GM19397 (cell line): ENCODE measurements at regions not wholly inside any gene's neighbourhood (a gene's known extent, or its start where the extent isn't known, plus 50 kb on each side); places are given as distances from the start of the nearest gene placed in this dataset.
"Not testable (repeated sequence)": the region's sequence is repeated elsewhere in the genome, so short reads cannot be mapped to it uniquely, and the experiment has no call there.

Experiments used
- ATAC-seq: cut with Tn5 transposase; IDR thresholded peaks from one replicate; pipeline ENCODE4 v1.9.1; 2021; ENCODE audit warnings: mild to moderate bottlenecking, moderate library complexity; ENCODE audit not compliant: unreplicated experiment

DNA sequence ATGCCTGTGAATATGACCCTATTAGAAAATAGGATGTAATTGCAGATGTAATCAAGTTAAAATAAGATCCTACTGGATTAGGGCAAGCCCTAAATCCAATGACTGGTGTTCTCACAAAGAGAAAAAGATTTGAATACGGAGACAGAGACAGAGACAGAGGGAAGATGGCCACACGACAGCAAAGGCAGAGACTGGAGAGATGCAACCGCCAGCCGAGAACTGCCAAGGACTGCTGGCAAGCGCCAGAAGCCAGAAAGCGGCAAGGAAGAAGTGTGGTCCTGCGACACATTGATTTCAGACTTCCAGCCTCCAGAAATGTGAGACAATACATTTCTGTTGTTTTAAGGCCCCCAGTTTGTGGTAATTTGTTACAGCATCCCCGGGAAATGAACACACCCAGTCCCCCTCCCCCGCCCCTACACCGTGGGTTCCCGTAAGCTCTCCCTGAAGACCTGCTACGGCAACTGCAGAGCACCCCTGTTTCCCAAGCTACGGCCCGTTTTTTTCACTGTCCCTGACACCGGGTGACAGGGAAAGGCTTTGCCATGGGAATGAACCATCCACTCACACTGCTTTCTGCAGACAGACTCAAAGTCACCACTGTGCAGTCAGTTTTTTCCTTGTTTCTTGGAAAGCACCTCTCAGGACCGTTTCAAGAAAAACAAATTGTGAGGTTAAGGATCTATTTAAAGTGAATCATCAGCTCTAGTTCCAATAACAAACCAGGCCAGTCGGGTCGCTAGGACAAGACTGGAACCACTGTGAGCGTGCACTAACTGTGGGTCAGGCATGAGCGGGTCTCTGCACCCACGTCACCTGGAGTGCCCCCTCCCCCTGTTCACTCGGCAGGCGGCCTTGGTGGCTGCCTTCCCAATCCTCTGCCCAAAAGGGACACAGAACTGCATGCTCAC lies 199.2 kb upstream of the IRF2BP2 start:
- peak; percentile 65 for ATAC-seq

DNA sequence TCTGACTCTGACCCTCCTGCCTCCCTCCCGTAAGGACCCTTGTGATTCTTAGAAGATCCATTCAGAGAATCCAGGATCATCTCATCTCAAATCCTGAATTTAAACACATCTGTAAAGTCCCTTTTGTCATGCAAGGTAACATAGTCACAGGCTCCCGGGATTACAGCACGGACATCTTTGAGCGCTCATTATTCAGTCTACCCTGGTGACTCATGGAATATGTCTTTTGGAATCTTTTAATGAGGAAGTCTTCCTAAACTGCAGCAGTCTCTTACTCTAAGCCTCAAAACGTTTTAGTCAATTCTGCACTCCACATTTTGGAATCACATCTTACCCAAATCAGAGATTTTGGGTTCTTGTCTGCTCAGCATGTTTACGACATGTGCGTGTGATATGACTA lies 198.5 kb upstream of the IRF2BP2 start:
- ATAC-seq, result not testable (repeated sequence)

DNA sequence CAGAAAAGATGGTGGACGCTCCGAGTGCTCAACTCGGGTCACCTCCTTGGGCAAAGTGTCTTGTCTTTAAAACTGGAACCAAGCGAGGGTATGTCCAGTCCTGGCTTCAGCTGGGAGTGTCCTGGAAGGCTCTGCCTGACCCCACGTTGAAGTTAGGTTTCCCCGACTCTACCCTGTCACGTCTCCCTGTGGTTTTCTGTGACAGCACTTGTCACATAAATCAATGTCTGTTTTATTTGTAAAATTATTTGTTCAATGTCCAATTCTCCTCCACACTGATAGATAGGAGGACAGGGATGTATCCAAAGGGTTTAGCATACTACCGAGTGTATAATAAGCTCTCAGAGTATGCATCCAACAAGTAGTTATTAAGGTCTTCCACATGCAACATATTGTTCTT lies 197.7 kb upstream of the IRF2BP2 start:
- ATAC-seq, result not testable (repeated sequence)

DNA sequence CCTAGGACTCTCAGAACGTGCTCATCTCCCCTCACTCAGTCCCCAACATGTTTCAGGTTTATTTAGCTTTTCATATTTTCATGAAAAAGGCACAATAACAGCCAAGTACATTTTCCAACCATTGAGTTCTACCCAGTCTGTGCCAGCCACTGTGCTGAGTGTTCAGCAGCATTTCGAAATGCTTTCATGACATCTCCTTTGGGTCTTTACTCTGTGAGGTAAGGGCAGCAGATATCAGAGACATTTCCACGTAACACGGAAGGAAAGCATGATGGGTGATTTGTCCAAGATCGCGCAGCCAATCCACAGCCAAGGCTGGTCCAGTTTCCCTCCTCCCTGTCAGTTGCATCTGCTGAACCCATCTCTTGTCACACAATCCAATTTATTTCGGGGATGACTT lies 192.6 kb upstream of the IRF2BP2 start:
- ATAC-seq, result not testable (repeated sequence)

DNA sequence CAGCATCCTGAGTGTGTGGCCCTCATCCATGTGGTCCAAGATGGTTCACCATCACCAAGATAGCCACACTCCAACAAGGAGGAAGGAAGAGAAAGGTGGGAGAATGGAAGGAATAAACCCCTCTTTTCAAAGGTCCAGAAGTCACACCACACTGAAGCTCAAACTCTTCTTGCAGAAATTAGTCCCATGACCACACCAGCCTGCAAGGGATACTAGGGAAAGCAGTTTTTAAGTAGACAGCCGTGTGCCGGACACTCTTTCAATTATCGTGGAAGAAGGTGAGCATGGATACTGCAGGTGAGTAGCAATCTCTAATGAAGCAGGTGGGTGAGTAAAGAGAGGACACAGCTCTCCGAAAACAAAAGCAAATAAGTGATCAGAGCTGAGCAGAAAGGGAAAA lies 191.7 kb upstream of the IRF2BP2 start:
- ATAC-seq, result not testable (repeated sequence)

DNA sequence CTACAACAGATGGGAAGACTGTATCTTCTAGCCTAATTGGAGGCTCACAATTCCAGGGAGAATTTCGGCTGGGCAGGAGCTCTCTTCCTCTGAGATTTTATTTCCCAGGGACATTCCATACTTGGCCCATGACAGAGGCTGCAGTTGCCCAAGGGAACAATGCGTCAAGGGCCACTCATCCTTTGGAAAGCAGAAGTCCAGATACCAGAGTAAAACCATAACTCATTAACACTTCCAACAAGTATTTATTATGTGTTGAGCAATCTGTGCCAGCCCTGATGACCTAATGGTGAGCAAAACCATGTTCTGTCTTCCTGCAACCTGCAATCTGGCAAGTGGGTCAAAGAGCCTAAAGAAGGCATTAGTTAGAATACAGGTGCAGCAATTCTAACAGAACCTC lies 191.2 kb upstream of the IRF2BP2 start:
- not testable (repeated sequence) for ATAC-seq

DNA sequence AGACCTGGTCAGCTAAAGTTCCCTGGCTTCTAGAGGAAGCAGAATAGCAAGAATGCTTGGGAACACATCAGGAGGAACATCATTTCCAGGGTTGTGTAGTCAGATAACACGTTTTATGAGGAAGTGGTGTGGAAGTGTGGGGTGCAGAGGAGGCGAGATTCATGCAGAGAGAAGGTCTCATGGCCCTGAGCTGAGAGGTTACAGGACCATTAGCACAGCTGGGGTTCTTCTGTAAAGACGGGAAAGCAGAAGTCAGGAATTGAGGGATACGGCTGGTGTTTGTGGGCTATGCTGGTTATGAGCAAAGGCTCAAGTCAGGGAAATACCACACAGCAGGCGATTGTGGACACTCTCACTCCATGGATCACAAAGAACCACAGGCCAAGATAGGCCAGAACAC lies 190.6 kb upstream of the IRF2BP2 start:
- ATAC-seq, result not testable (repeated sequence)

DNA sequence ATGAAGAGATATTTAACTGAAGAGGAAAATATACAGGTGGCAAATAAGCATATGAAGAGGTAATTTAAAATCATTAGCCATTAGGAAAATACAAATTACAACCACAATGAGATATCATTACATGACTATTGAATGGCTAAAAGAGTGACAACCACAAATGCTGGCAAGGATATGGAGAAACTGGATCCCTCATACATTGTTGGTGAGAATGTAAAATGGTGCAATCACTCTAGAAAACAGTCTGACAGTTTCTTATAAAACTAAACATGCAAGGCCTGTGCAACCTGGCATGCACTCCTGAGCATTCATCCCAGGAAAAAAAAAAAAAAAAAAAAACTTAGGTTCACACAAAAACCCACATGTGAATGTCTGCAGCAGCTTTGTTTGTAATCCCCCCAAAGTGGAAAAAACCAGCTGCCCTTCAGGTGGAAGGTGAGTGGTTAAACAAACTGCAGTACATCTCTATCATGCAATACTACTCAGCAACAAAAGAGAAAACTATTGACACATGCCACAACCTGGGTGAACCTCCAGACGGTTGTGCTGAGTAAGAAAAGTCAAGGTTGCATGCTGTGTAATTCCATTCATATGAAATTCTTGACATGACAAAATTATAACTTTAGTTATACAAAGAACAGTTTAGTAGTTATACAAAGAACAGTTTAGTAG lies 189.2 kb upstream of the IRF2BP2 start:
- not testable (repeated sequence) for ATAC-seq

DNA sequence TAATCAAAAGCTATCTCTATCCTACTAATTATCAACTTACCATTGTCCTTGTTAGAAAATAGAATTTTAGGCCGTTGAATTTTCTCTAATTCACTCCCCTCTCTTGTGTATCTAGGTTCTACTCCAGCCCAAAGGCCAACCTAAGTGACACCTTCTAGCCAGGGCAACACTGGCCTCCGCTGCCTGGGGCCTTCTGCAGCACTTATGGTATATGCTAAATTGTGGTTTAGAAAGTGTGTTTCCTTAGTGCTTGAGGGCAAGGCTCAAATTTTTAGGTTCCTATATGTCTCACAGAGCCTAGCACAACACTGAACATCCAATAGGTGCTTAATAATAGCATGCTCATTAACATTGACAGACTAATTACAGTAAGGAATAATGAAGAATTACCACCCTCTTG lies 187.2 kb upstream of the IRF2BP2 start:
- not testable (repeated sequence) for ATAC-seq

DNA sequence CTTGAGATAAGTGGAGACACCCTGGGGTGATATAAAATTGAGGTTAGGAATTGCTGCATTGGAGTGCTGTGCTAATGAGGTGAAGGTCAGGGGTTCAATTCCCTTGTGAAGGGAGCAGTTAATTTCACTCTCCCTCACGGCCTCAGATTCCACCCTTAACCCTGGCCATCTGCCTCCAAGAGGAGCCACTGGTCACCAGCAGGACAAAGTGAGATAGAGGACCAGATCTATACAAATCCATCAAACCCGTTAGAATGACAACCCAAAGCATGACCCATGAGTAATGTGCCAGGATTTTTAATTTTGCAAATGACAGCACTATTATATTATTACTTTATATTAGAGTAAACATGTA lies 186.4 kb upstream of the IRF2BP2 start:
- ATAC-seq, result not testable (repeated sequence)

DNA sequence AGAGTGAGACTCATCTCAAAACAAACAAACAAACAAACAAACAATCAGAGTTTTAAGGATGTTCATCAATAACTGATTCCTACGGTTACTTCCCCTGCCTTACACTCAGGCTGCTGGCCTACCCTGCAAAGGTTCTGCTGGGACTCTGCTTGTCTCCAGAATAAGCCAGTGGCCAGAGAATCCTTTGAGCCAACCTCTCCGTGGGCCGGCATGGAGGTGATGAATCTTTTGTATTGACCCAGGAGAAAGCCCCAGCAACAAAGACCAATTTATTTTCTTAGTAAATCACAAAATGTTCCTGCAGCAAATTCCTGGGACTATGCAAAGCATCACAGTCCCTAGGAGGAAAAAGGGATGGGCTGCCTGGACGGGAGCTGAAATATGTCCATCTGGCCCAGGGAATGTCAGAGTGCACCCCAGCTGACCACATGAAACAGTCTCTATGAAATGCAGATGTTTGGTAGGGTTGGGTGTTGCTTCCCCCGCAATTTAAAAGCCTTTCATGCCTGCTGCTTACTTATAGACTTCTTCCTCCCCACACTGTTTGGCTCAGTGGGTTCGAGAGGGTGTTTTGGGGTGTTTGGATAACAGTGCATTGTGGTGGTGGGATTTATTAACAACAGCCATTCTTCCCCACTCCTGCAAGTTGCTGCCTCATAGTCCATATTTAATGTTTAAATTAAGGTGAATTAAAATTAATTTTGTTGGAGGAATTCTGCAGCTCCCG lies 185.9 kb upstream of the IRF2BP2 start:
- not testable (repeated sequence) for ATAC-seq

DNA sequence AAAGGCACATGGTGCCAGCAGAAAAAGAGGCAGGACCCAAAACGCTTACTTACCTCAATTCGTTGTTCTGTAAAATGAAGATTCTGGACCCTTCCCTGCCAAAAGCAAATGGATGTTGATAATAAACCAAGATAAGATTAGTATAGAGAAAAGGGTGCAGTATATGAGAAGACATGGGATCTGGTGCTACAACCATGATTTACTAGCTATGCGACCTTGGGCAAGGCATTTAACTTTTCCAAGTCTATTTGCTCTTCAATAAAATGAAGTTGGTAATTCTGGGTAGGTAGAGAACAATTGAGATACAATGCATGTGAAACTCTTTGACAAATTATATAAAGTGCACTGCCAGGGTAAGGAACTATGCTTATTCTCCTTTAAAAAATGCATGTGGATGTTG lies 185.0 kb upstream of the IRF2BP2 start:
- ATAC-seq, result not testable (repeated sequence)

DNA sequence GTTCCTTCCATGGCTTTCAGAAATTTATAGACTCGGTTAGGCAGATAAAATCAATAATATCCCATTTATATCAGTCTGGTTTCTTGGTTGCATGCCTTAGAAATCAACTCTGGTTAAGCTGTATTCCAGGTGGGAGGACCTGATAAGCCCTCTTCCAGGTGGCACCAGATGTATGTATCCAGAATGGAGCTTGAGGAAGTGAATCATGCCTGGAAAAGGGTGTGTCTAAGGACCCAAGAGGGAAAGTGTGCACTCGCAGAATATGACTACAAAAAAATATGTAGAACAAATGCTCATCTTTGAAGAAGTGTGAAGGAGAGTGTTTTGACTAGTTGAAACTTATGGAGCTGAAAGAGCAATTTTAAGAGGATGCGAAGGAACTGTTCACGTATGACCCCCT lies 184.5 kb upstream of the IRF2BP2 start:
- ATAC-seq, result not testable (repeated sequence)

DNA sequence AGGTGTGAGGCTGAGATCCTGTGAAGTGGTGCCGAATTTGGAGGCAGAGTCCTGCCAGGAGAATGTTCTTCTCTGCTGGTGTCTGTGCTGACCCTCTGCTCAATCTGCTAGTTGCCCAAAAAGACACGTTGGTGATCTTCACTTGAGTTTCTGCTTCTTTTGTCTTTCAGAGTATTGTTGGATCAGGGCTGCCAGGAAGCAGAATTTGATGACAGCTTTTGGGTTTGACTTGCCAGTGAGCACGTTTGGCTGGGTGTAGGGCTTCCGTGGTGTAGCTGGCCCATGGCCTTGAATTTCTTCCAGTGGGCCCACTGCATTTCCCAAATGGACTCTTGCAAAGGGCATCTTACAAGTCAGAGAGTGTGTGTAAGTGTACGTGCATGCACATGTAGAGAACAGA lies 183.9 kb upstream of the IRF2BP2 start:
- not testable (repeated sequence) for ATAC-seq

DNA sequence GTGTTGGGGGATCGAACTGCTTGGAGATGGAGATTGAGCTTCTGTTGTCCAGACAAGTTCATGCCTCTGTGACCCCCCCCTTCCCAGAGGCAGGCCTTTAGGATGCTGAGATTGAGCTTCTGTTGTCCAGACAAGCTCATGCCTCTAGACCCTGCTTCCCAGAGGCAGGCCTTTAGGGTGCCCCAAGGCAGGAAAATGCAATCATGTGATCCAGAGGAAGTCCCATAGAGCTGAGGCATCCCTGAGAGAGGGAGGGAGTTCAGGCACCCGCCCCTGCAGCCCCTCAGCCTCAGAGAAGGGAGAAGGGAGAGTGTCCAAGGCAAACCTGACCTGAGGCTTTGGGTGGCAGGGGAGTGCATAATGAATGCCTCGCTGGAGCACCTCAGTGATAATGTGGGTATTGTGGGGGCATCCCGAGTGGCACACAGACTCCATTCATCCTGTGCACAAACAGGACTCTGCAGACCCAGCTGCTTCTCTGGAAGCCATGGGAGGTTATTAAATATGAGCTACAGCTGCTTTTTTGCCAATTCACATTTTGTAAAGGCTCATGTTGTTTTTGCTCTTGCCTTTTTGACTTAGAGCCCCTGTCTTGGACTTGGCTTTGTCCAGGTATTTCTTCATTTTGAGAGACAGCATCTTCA lies 182.4 kb upstream of the IRF2BP2 start:
- ATAC-seq, result not testable (repeated sequence)

DNA sequence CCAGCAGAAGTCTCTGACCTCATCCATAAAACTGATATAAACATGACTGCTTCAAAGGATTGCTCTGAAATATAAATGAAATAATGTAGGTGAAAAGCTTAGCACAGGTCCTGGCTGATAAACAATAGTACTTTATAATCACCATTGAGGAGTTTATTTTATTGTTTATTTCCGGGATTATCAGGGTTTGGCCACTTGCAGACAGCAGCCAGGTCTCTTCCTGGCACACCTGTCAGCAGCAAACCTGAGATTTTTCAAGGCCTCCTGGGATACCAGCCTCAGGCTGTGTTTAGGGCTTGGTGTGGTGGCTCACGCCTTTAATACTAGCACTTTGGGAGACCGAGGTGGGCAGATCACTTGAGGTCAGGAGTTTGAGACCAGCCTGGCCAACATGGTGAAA lies 181.6 kb upstream of the IRF2BP2 start:
- not testable (repeated sequence) for ATAC-seq

DNA sequence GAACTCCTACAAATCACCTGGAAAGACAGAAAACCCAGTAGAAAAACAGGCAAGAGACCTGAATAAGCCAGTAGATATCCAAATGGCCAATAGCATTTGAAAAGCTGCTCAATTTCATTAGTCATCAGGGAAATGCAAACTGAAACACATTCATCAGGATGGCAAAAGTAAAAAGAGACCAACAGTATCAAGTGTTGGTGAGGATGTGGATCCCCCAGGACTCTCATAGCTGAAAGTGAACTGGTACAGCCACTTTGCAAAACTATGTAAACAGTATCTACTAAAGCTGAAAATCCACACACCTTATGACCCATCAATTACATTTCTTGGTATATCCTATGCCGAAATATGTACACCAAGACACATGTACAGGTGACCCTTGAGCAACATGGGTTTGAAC lies 180.4 kb upstream of the IRF2BP2 start:
- ATAC-seq, result not testable (repeated sequence)

DNA sequence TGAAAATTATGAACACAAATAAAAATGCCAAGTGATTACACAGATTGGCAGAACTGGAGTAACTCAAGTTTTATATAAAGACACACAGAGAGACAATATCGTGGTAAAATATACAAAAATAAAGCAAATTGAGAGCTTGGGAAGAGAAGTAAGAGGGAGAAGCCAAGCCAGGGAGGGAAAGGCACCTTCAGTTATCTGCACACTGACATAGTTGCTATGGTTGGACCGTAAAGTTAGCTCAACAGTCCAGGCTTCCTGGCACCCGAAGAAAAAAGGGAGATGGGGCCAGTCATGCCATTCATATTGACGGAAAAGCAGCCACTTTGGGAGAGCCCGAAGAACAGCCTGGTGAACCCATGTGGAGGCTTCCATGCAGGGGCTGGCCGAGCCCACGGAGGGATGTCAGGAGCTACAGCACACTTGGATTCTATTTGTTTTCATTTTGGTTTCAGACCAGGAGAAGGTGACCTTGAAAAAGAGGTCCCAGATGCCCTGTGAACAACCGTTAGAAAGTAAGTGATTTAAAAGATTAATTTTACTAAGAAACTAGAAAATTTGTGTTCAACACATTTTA lies 177.1 kb upstream of the IRF2BP2 start:
- not testable (repeated sequence) for ATAC-seq

DNA sequence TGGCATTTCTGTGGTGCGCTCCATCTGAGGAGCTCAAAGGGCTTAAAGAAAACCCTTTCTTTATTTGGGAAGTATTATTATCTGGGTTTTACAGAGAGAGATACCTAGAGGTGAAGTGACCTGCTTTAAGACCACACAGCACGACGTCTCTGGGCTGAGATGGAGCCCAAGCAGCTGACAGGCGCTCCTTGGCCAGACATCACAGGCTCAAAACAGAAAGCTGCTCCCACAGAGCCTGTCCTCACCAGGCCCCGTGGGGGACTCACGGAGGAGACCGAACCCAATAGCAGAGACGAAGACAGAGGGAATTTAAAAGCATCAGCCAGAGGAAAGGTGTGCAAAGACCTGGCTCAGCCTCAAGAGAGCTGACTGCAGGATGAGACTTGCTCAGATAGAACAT lies 175.9 kb upstream of the IRF2BP2 start:
- not testable (repeated sequence) for ATAC-seq

DNA sequence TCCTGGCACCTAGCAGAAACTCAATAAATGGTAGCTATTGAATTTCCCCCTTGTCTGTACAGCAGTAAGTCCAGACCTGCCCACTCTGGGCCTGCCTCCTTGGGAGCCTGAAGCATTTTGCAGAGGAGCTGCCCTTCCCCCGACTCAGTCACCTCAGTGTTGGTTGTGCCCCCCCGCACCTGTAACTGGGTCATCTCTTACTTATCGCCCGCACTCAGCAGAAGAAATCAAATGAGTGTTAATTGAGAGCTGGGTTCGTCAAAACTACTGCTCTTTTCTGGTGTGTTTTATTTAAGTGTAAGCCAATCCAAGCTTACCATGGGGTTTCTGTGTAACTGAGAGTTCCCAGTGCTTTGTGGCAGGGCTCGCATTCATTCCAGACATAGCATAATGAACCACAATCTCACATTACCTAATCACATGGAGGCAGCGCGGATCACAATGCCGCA lies 175.5 kb upstream of the IRF2BP2 start:
- ATAC-seq, result not testable (repeated sequence)
